IMR-90 (cell line): ENCODE measurements at regions not wholly inside any gene's neighbourhood (a gene's known extent, or its start where the extent isn't known, plus 50 kb on each side); places are given as distances from the start of the nearest gene placed in this dataset.

Experiments
- BHLHE40 ChIP-seq: fragments of 150-350 bp; IDR thresholded peaks from 2 replicates; pipeline ENCODE4 v1.6.1; 2016; ENCODE audit warnings: mild to moderate bottlenecking, low read depth, low read length
- CEBPB ChIP-seq: IDR thresholded peaks from 2 replicates; pipeline ENCODE4 v1.6.1; 2012; ENCODE audit warnings: low read depth, low read length, improper control_type of control experiment
- CHD1 ChIP-seq: IDR thresholded peaks from 2 replicates; pipeline ENCODE4 v1.6.1; 2012; ENCODE audit warnings: low read depth, low read length, improper control_type of control experiment
- CTCF ChIP-seq: conservative IDR thresholded peaks from 2 replicates; pipeline ENCODE4 v1.5.1; 2012; ENCODE audit warnings: mild to moderate bottlenecking, low read depth, low read length, improper control_type of control experiment
- MAFK ChIP-seq: IDR thresholded peaks from 2 replicates; pipeline ENCODE4 v1.6.1; 2012; ENCODE audit warnings: low read depth, low read length, improper control_type of control experiment
- MAZ ChIP-seq: IDR thresholded peaks from 2 replicates; pipeline ENCODE4 v1.6.1; 2012; ENCODE audit warnings: low read depth, mild to moderate bottlenecking, low read length, improper control_type of control experiment, moderate library complexity, borderline replicate concordance
- MXI1 ChIP-seq: IDR thresholded peaks from 2 replicates; pipeline ENCODE4 v1.6.1; 2012; ENCODE audit warnings: low read depth, mild to moderate bottlenecking, low read length, moderate library complexity, borderline replicate concordance
- NFE2L2 ChIP-seq: fragments of 150-350 bp; IDR thresholded peaks from 2 replicates; pipeline ENCODE4 v1.6.1; 2016; ENCODE audit warnings: low read depth, mild to moderate bottlenecking, low read length
- POLR2A ChIP-seq: IDR thresholded peaks from 2 replicates; pipeline ENCODE4 v1.6.1; 2012; ENCODE audit warnings: mild to moderate bottlenecking, low read depth, low read length
- RAD21 ChIP-seq: IDR thresholded peaks from 2 replicates; pipeline ENCODE4 v1.6.1; 2012; ENCODE audit warnings: low read length, improper control_type of control experiment
- RFX5 ChIP-seq: IDR thresholded peaks from 2 replicates; pipeline ENCODE4 v1.8.0; 2012; ENCODE audit warnings: low read depth, mild to moderate bottlenecking, low read length, moderate library complexity
- USF2 ChIP-seq: fragments of 150-350 bp; IDR thresholded peaks from 2 replicates; pipeline ENCODE4 v1.6.1; 2017; ENCODE audit warnings: mild to moderate bottlenecking, antibody characterized with exemption, low read length, low read depth

GRCh38 chr2:198282061-198282460 is 477.7 kb downstream of the PLCL1 start:
- TF ChIP-seq BHLHE40 (no peak), RFX5 (no peak), CTCF (no peak), POLR2A (no peak), NFE2L2 (no peak), RAD21 (no peak), CHD1 (no peak), USF2 (no peak), MAFK (no peak), CEBPB (no peak), MXI1 (no peak), MAZ (no peak)
